ENCODE measurements at regions not wholly inside any gene's neighbourhood (a gene's known extent, or its start where the extent isn't known, plus 50 kb on each side); places are given as distances from the start of the nearest gene placed in this dataset.

DNA sequence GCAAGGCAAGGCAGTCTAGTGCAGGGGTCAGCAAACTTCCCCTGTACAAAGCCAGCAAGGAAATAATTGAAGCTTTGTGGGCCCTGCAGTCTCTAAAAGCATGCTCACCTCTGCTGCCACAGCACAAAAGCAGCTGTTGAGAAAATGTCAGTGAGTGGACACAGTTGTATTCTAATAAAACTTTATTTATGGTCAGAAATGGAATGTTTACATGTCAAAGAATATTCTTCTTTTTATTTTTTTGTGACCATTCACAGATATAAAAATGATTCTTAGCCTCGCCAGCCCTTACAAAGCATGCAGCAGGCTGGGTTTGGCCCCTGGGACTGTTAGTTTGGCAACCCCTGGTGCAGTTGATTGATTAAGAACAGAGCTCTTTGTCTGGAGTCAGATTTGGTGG is 192.4 kb downstream of the BUB3 start:
- TF ChIP-seq CTCF (IDR thresholded peaks at IDR 0.05) (no peak), POLR2A (IDR thresholded peaks at IDR 0.05) (no peak)

All from lower leg skin (tissue), 3 donors.